ENCODE measurements at regions not wholly inside any gene's neighbourhood (a gene's known extent, or its start where the extent isn't known, plus 50 kb on each side); places are given as distances from the start of the nearest gene placed in this dataset.

DNA sequence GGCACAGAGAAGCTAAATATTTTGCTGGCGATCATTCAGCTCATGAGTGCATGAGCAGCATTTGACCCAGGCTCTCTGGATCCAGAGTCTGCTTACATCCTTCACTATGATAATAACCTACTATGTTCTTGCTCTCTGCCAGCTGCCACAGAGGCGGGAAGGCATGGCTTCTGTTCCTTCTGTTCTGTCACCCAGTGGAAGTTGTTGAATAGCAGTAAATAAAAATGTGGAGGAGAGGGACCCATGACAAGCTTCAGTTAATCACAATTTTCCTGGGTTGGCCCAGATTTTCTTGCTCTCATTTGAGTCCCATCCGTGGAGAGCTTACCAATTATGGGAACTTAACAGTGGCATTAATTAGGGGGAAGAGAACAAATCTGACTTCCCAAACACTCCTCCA, 250.1 kb upstream of the NOCT start:
- H3K27me3 Mint-ChIP-seq (ENCODE audit: low read depth in 3 of 3): peaks cover 1 to 4% (median 3%) of the 10 kb centered on the region in 3 donors
- H2AFZ ChIP-seq (ENCODE audit: insufficient read depth, low read depth, low read length, poor library complexity, severe bottlenecking): no peak overlapping the region
- no peaks in the 10 kb centered on the region for H3K36me3 Mint-ChIP-seq
- no peak overlapping the region for H3K9ac ChIP-seq (ENCODE audit: insufficient read depth, low read length, poor library complexity, severe bottlenecking)
- DNase-seq: no peak
- no peaks in the 10 kb centered on the region for H4K20me1 ChIP-seq (ENCODE audit: insufficient read depth, low read length)
- no peak overlapping the region for H3K4me2 ChIP-seq (replicated peaks; ENCODE audit: extremely low read depth, low read length, poor library complexity, severe bottlenecking)
- H3K27me3 ChIP-seq (ENCODE audit: control insufficient read depth in 2 of 2, insufficient read depth in 2 of 2, low read length in 2 of 2): no peaks in the 10 kb centered on the region
- H3K36me3 ChIP-seq (replicated peaks in 1 of 2; ENCODE audit: control insufficient read depth in 1 of 2, insufficient read depth in 2 of 2, low read length in 2 of 2): no peaks in the 10 kb centered on the region
- no peaks in the 10 kb centered on the region for H3K9me3 ChIP-seq (replicated peaks in 1 of 2; ENCODE audit: control insufficient read depth in 1 of 2, insufficient read depth in 1 of 2, low read length in 2 of 2)
- H3K4me1 ChIP-seq (ENCODE audit: control insufficient read depth in 1 of 2, insufficient read depth in 2 of 2, low read length in 2 of 2): no peaks in the 10 kb centered on the region
- H3K4me3 ChIP-seq (replicated peaks in 1 of 3; ENCODE audit: low read depth in 2 of 3, low read length in 3 of 3): no peak overlapping the region
- no peak for TF ChIP-seq CTCF (IDR thresholded peaks at IDR 0.05)
- no peak overlapping the region for H3K27ac Mint-ChIP-seq
- WGBS (ENCODE audit: insufficient coverage): no CpG with 5 or more reads among the region's 3 CpGs
- intact Hi-C loops (cut with micrococcal nuclease): no loop called here
- H3K4me1 Mint-ChIP-seq: no peaks in the 10 kb centered on the region
- peaks cover 0 to 3% (median 0%) of the 10 kb centered on the region in 7 donors for H3K9me3 Mint-ChIP-seq
- no peak overlapping the region for H3K27ac ChIP-seq (ENCODE audit: low read depth in 1 of 2, low read length in 2 of 2)
- H3K79me2 ChIP-seq (ENCODE audit: insufficient read depth, low read length): no peaks in the 10 kb centered on the region
- H3K4me3 Mint-ChIP-seq: no peak overlapping the region

DNA sequence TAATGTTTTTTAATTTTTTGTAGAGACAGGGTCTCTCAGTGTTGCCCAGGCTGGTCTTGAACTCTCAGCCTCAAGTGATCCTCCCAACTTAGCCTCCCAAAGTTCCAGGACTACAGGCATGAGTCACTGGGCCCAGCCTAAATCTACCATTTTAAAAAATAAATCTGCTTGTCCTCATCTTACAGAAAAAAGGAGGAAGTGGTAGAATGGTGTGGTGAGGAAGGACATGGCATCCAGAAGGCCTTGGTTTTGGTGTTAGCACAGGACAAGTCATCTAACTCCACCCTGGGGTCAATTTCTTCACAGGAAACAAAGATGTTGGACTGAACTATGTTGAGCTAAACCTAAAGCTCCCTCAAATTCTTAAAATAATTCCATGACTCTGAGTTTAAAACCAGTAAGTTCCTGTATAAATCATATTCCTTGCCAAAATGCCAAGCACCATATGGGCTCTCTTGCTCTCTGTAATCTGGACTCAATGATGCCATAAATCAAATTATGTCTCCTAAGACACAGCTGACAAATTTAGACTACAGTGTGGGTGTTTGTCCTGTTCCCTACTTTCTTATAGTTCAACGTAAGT, 253.9 kb upstream of the NOCT start:
- intact Hi-C loops (cut with micrococcal nuclease): no loop called here
- Histone ChIP-seq H3K9me3 (replicated peaks in 1 of 2; ENCODE audit: control insufficient read depth in 1 of 2, insufficient read depth in 1 of 2, low read length in 2 of 2) (no peaks in the 10 kb centered on the region), H3K36me3 (replicated peaks in 1 of 2; ENCODE audit: control insufficient read depth in 1 of 2, insufficient read depth in 2 of 2, low read length in 2 of 2) (no peaks in the 10 kb centered on the region), H3K4me3 (replicated peaks in 1 of 3; ENCODE audit: low read depth in 2 of 3, low read length in 3 of 3) (no peak overlapping the region), H3K4me1 (ENCODE audit: control insufficient read depth in 1 of 2, insufficient read depth in 2 of 2, low read length in 2 of 2) (no peaks in the 10 kb centered on the region), H3K4me2 (replicated peaks; ENCODE audit: extremely low read depth, low read length, poor library complexity, severe bottlenecking) (no peak overlapping the region), H3K27ac (ENCODE audit: low read depth in 1 of 2, low read length in 2 of 2) (no peak overlapping the region), H4K20me1 (ENCODE audit: insufficient read depth, low read length) (no peaks in the 10 kb centered on the region), H3K9ac (ENCODE audit: insufficient read depth, low read length, poor library complexity, severe bottlenecking) (no peak overlapping the region), H2AFZ (ENCODE audit: insufficient read depth, low read depth, low read length, poor library complexity, severe bottlenecking) (no peak overlapping the region), H3K27me3 (ENCODE audit: control insufficient read depth in 2 of 2, insufficient read depth in 2 of 2, low read length in 2 of 2) (no peaks in the 10 kb centered on the region), H3K79me2 (ENCODE audit: insufficient read depth, low read length) (no peaks in the 10 kb centered on the region)
- no peak for TF ChIP-seq CTCF (IDR thresholded peaks at IDR 0.05)
- H3K9me3 Mint-ChIP-seq: peaks cover 0 to 3% (median 1%) of the 10 kb centered on the region in 7 donors
- H3K36me3 Mint-ChIP-seq: no peaks in the 10 kb centered on the region
- no peaks in the 10 kb centered on the region for H3K4me1 Mint-ChIP-seq
- no peak overlapping the region for H3K27ac Mint-ChIP-seq
- WGBS (ENCODE audit: insufficient coverage): 100% methylated on average over 1 of the region's 1 CpG
- peaks cover 1 to 5% (median 4%) of the 10 kb centered on the region in 3 donors for H3K27me3 Mint-ChIP-seq (ENCODE audit: low read depth in 3 of 3)
- H3K4me3 Mint-ChIP-seq: no peak overlapping the region
- DNase-seq: no peak

Data from CD14-positive monocyte (primary cell).